HG02938 (cell line): ENCODE measurements at regions not wholly inside any gene's neighbourhood (a gene's known extent, or its start where the extent isn't known, plus 50 kb on each side); places are given as distances from the start of the nearest gene placed in this dataset.

Source experiments
- ATAC-seq: cut with Tn5 transposase; IDR thresholded peaks from one replicate; pipeline ENCODE4 v1.9.1; 2021; ENCODE audit warnings: mild to moderate bottlenecking, moderate library complexity; ENCODE audit not compliant: unreplicated experiment

DNA sequence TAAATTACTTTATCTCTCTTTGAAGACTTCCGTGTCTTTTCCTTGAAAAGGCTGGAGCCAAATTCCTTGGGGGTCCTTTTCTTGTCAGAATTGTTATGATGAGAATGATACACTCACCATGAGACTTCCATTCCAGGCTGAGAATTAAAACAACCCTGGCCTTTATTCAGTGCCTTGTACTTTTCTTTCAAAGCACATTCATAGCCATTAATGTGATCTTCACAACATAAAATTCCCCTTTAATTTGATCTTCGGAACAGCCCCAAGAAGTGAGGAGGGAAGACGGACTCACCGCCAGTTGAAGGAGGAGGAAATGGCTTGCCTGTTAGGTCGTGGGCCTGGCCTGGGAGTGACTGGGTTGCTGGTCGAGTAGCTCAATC lies 127.3 kb downstream of the DDX1 start:
- no peak for ATAC-seq

DNA sequence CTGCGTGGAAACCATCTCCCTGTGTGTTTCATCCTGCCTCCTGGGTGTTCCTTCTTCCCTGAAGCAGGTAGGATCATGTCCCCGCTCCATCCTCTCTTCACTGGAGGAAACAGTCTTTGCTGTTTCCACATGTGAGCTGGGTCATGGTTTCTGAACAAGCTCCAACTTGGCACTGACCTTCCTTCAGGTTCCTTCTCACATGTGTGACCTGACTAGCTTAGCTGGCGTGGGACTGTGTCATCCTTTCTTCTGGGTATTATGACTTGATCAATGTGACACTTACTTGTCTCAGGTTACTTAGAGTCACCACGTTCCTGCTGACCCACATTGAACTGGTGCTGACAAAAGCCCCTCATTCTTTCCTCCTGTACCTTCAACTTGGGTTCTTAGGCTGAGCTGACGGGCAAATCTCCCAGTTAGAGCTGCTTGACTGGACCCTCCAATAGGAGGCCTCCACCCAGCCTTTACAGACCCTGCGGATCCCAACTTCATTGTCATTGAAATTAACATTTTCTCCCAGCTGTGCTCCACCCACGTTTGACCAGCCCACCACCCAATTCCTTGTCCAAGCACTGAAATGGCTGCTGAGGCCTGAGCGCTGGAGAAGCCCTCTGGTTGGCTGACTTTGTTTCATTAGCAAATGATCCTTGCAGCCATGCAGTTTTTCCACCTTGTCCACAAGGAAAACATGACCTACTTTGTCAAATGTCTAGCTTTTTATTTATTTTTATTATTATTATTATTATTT lies 128.1 kb downstream of the DDX1 start:
- ATAC-seq, result no peak

DNA sequence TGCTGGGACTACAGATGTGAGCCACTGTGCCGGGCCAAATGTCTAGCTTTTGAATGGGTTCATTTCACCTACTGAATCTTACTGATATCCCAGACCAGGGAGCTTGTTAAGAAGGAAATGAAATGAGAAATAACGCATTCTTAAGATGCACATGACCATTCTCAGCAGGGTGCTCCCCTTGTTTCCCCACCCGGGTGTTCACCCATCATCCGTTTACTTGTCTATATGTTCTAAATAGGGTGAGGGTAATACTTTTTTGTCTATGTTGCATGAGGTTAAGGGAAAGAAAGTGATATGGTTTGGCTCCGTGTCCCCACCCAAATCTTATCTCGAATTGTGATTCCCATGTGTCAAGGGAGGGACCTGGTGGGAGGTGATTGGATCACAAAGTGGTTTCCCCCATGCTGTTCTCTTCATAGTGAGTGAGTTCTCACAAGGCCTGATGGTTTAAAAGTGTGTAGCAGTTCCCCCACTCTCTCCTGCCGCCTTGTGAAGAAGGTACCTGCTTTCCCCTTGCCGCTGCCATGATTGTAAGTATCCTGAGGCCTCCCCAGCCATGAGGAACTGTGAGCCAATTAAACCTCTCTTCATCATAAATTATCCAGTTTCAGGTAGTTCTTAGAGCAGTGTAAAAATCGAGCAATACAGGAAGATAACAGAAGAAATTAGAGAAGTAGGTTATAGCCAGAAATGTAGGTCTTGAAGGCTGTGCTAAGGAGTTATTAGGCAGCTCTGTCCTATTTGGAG lies 129.1 kb downstream of the DDX1 start:
- no peak for ATAC-seq

DNA sequence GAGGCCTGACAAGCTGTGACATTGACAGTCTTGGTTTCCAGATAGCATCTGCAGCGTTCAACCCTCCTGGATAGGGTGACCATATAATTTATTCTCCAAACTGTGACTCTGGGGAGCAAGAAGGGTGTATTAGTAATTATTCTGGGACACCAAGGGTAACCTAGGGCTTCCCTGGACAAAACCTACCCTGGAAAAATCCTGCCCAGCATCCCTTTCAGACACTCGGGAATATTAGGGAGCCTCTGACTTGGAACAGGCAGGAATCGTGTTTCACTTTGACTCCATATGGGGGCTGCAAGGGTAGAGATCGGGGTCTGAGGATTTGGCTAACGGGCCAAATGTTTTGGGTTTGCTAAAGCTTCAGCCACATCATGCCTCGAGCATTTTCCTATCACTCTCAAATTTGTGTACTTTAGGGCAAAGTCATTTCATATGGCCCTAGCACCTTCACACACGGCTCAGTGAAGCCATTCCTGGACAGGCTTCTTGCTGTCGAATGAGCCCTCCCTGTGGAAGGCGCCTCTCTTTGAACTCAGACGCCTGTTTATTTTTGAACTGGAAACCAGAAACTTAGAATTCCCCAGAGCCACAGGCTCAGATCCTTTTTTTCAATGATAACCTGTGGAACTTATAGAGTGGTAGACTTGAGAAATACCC lies 129.9 kb downstream of the DDX1 start:
- no peak for ATAC-seq

DNA sequence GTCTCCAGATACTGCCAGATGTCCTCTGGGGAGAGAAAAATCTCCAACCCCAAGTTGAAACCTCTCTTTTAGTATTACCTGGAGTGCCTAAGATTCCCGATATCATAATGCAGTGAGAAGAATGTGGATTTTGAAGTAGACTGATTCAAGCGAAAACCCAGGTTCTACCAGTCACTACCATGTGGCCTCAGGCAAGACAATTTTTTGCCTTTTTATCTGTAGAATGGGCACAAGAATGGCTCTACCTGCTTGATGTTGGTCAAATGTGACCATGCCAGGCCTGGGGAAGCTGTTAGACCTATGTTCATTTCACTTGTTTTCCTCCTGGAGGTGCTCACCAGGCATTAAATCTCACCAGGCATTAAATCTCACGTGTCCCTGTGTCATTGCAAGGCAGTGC lies 131.3 kb downstream of the DDX1 start:
- ATAC-seq, result no peak

DNA sequence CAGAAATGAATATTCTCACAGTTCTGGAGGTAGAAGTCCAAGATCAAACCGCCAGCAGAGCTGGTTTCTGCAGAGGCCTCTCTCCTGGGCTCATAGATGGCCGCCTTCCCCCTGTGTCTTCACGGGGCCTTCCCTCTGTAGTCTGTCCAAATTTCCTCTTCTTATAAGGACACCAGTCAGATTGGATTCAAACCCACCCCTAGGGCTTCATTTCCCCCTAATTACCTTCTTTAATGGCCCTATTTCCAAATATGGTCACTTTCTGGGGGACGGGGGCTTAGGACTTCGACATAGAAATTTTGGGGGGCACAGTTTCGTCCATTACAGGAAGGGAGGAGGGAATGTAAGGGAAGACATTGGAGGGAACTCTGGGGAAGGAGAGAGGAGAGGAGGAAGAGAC lies 132.6 kb downstream of the DDX1 start:
- ATAC-seq, result no peak

DNA sequence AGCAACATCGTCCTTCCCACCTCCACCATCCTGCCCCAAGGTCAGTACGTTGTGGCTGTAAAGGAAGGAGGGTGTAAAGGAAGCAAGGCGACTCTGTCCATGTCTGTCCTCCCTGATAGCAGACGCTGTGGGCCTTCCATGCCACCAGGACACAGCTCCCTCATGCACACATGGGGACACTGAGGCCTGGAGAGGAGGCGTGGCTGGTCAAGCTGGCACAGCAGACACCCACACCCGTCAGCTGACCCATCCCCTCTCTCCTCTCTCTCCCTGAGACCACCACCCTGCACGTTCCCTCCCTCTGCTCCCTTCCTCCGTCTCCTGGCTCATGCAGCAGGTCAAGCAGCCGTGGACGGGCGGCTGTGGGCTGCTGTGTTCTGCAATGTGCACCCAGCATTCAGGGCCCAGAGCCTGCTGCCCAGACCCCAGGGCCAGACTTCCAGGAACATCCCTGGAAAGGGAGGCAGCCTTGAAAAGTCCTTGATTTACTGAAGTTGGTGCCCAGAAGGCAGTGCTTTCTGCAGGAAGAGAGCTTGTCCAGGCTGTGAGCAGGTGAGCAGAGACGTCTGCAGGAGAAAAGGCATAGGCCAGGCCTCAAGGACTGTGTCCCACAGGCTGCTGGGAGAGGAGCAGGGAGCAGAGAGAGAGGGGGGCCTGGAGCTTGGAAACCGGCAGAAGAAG lies 133.6 kb downstream of the DDX1 start:
- ATAC-seq, result no peak

DNA sequence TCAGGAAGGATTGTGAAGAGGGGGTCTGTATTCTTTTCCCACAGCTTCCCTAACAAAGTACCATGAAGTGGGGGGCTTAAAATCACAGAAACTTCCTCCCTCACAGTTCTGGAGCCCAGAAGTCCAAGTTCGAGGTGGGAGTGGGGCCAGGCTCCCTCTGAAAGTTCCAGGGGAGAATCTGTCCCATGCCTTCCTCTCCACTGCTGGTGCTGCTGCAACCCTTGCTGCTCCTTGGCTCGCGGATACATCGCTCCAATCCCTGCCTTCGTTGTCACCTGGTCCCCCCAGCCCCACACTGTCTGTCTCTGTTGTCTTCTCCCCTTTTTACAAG lies 134.1 kb downstream of the DDX1 start:
- no peak for ATAC-seq

DNA sequence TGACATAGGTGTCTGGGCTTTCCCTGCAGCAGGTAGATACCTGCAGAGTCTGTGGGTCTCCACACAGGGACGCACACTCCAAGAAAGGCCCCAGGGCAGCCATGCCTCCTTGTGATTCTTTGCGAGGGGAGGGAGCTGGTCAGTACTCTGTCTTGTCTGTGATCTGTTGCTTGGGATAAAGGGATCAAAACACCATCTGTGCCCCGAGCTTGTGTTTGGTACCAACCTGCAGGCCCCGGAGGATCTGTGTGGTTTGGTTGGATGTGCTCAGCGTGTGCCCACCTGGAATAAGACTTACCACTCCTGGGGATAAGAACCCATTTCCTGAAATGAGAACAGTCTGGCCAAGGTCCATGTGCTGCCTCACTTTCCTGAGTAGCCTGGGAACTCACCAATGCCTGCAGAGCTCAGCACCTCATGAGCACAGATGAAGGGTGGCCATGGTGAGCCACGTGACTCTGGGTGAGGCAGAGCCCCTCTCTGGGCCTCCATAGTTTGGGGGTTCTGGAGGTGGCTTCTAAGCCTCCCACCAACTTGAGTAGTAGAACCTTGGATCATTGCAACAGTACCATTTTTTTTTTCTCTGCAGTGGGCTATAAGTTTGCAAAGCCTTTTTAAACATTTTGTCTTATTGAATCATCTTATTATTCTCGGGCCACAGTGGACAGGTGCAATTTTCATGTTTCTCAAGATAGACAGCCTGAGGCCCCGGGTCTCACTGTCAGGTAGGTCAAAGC lies 134.8 kb downstream of the DDX1 start:
- no peak for ATAC-seq

DNA sequence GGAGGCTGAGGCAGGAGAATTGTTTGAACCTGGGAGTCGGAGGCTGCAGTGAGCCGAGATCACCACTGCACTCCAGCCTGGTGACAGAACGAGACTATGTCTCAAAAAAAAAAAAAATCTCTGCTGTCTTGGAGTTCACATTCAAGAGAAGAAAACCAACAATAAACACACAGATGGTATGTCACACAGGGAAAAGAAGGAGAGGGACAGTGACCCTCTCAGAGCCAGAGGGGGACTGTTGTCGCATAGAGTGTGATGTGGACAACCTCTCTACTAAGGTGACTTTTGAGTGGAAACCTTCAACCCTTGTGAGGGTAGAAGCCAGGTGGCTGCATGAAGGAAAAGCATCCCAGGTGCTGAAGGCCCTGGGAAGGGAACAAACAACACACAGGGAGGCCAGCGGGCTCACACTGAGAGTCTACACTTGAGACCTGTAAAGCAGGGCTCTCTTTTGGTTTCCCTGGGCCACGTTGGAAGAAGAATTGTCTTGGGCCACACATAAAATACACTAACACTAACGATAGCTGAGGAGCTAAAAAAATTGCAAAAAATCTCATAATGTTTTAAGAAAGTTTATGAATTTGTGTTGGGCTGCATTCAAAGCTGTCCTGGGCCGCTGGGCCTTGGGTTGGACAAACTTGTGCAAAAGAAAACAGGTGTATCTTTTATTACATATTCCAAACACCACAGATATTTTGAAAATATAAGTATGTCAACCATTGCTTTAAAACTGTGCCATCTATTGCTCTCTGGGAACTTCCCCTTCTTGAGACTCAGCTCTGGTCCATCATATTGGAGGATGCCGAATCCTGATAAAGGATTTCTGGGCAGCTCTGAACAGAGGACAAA lies 136.0 kb downstream of the DDX1 start:
- no peak for ATAC-seq

DNA sequence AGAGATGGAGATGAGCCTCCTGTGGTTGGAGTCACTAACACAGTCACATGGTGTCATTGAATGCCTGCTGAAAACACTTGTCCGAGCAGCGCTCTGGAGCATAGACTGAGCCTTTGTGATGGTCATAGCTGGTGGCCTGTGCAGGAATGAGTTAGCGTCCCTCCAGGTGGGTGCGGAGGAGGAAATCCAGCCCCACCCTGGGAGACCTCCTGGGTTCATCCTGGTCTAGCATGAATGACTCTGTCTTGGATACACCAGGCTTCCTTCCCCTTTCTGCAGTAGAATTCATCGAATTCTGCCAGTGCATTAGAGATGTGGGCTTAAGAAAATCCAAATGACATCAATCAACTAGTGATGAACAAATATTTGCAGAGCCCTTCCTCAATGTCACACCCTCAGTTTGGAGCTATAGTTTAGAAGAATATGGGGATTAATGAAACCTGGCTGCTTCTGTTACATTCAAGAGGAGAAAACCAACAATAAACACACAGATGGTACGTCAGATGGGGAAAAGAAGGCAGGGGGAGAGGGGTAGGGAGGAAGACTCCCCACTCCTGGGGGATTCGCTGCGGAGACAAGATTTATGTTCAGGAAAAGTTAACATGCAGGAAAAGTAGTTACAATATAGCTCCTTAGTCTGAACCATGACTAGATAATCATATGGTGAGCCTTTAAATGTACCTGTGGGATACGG lies 136.7 kb downstream of the DDX1 start:
- no peak for ATAC-seq

DNA sequence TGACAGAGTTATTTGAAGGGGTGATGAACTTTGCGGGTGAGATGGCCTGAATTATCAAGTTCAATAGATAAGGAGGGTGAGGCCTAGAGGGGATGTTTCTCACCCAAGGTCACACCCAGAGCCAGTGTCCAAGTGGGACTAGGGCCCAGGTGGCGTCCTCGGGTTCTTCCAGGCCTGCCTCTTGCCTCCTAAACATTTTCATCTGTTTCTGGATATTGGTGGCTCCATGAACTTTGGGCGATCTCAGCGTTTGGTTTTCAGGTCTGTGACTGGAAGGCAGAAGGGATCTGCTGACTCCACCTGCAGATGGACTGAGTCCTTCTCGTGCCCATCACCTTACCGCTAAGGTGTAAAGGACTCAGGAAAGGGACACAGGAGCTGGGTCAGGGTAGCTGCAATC lies 137.3 kb downstream of the DDX1 start:
- ATAC-seq, result no peak

DNA sequence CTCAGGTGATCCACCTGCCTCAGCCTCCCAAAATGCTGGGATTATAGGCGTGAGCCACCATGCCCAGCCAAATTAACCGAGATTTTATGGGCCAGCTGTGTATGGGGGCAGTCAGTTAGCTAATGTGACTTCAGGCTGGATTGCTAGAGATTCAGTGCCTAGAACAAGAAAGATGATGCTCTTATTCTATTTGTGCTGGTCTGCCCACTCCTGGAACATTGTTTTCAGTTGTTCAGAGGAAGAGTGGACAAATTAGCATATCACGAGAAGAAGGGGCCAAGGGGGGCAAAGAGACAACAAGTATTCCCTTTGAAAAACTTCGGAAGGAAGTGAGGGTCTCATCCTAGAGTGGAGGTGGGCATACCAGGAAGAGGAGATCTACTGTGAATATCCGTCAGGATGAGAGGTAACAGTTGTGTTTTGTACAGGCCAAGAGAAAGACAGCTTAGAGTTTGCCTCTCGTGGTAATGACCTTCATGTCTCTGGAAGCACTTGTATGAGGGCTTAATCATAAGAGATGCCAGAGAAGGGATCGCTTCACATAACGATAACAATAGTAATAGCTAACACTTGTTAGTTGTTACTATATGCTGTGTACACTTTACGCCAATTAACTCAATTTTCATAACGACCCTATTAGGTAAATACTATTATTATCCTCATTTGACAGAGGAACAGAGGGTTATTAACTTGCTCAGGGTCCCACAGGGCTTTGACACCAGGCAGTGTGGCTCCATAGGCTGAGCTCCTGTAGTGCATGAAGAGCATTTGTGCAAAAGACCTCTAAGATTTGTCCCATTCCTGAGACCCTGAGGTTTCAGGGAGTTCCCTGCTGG lies 138.3 kb downstream of the DDX1 start:
- no peak for ATAC-seq

DNA sequence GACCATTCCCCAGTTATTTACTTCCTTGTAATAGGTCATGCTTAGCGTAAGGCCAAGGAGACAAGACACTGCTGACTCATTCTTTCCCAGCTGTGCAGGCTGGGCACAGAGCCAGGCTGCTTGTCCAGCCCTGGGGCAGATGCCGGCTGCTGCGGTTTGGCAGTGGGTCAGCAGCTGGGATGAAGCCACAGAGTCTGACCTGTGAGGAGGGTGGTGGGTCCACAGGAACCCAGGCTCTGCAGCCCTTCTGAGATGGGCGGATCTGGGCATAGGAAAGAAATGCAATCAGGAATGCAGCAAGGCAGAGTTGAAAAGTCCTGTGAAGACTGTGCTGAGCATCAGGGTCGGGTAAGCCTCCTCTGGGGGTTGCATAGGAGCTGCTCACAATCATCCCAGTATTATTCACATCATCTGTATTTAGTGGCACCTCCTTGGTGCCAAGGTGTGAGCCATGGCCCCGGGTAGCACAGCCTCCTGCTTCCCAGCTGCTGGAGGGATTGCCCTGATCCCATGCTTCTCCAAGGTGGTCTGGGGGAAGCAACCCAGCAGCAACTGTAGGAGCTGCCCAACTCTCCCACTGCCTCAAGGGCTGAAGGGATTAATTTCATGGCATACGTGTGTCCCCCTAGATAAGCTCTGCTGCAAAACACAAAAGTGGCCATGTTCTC lies 139.0 kb downstream of the DDX1 start:
- ATAC-seq, result no peak

DNA sequence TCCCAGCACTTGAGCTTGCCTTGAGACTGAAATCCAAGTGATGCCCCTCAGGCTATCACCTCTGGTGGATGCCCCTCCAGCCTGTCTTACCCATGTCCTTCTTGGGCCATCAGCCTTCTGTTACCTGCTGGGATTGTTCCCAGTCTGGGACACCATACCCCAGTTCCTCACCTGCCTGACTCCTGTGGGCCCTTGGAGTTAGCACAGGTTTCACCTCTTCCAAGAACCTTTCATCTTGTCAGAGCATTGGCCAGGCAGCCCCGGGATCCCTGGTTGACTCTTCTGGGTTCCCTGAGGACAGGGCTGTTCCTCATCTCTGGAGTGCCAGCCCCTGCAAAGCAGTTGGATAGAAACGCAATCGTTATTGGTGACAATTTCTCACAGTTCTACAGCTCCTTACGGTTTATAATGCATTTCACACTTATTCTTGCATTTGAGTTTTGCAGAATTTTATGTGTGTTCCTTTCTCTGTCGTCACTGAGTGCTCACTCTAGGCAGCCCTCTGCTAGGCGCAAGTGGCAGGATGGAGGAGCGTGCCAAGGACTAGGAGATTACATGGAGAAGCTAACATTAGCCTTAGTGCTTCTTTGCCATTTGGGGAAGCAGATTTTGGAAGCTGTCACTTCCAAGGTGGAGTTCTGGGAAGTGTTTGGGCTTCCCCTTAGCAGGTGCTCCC lies 139.7 kb downstream of the DDX1 start:
- no peak for ATAC-seq

DNA sequence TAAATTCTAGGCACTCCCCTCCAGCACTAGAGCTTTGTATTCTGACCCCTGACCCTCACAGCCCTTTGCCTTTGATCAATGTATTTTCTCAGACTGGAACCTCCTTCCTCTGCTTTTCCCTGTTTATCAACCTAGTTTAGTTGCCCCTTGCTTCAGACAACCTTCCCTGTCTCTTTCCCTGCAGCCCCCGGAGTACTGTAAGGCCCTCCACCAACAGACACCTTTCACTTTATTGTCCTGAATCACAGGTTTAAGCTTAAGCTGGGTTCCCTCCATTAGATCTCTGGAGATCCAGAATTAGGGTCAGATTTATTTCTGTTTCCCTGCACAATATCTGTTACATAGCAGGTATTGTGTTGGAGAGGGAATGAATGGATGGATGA lies 140.2 kb downstream of the DDX1 start:
- peak; percentile 10 for ATAC-seq

DNA sequence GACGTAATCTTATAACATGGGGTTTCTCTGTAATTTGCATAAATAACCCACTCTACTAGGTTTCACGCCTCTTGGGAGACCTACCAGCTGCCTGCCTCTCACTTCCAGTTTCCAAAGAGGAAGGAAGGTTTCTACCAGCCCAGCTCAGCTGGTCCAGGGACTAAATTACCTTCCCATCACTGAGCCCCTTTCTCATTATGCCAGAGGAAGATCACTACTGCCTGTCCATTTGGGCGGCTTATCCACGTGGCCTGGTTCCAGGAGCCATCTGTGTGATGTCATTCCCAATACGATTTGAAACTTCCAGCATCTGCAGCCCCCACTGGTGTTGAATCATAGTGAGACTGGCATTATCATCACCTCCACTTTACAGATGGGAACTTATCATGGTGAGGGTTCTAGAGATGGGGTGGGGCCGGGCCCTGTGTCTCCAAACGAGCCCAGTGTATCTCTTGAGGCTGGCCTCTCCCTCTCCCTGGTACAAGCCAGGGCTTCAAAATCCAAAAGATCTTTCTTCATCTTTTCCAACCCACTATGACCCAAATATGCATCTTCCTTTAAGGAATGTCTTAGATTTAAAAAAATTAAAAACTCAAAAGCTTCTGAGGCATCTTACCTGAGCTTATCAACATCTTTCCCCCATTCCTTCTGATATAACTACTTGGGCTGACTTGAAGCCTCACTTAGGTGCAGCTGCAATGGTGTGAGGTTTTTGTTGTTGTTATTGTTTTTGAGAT lies 140.8 kb downstream of the DDX1 start:
- ATAC-seq, result peak; percentile 95
